HEK293 (cell line): ENCODE measurements at regions not wholly inside any gene's neighbourhood (a gene's known extent, or its start where the extent isn't known, plus 50 kb on each side); places are given as distances from the start of the nearest gene placed in this dataset.

Experiments used
- CTCF ChIA-PET: fragments of 350-600 bp; formaldehyde crosslinking; extraction: SDS; loops from one replicate; lab custom pipeline; 2021; ENCODE audit warnings: antibody characterized with exemption; lab: Yijun Ruan, JAX
- POLR2A ChIA-PET: fragments of 300-600 bp; formaldehyde crosslinking; extraction: SDS; loops from one replicate; lab custom pipeline; 2020; ENCODE audit warnings: antibody characterized with exemption, inconsistent platforms; lab: Yijun Ruan, JAX
- H3K27ac ChIP-seq: fragments of 200-500 bp; sonication (Bioruptor generic); 2 replicates; pipeline ENCODE4 v1.5.1; 2014; ENCODE audit warnings: low read depth, low read length, control low read depth, inconsistent platforms; ENCODE audit errors: extremely low read depth
- H3K36me3 ChIP-seq, 2 experiments: fragments of 200-500 bp in 1 of 2; sonication (Bioruptor generic) in 1 of 2; 1 replicate in 1 of 2; 2 replicates in 1 of 2; pipeline ENCODE4 v1.5.1; 2014 to 2017; ENCODE audit warnings: inconsistent platforms in 2 of 2, low read length in 2 of 2; ENCODE audit not compliant: control insufficient read depth in 2 of 2, insufficient read depth in 1 of 2
- H3K4me1 ChIP-seq: fragments of 200-500 bp; sonication (Bioruptor generic); 2 replicates; pipeline ENCODE4 v1.5.1; 2014; ENCODE audit warnings: mild to moderate bottlenecking, low read length, inconsistent platforms; ENCODE audit not compliant: control insufficient read depth, insufficient read depth
- H3K4me3 ChIP-seq: 2 replicates; pipeline ENCODE4 v1.5.1; 2011; ENCODE audit warnings: low read depth, mild to moderate bottlenecking, control low read depth, low read length, moderate library complexity
- H3K9me3 ChIP-seq: fragments of 200-500 bp; sonication (Bioruptor generic); 2 replicates; pipeline ENCODE4 v1.5.1; 2014; ENCODE audit warnings: low read depth, low read length, inconsistent platforms; ENCODE audit not compliant: control insufficient read depth, insufficient read depth
- AEBP2 ChIP-seq: fragments of 450-650 bp; formaldehyde crosslinking; IDR thresholded peaks from 2 replicates; pipeline ENCODE4 v1.5.1; 2016; ENCODE audit warnings: missing biosample characterization, missing genetic modification characterization, borderline replicate concordance
- BCL11A ChIP-seq: fragments of 450-650 bp; formaldehyde crosslinking; IDR thresholded peaks from 2 replicates; pipeline ENCODE4 v1.5.1; 2016; ENCODE audit warnings: low read depth, missing biosample characterization, missing genetic modification characterization
- CTCF ChIP-seq: fragments of 450-650 bp; formaldehyde crosslinking; IDR thresholded peaks from 2 replicates; pipeline ENCODE4 v1.5.1; 2016; ENCODE audit warnings: missing biosample characterization, missing genetic modification characterization
- GLIS1 ChIP-seq: fragments of 450-650 bp; formaldehyde crosslinking; IDR thresholded peaks from 2 replicates; pipeline ENCODE4 v1.5.1; 2016; ENCODE audit warnings: missing biosample characterization, missing genetic modification characterization
- ZFP3 ChIP-seq: fragments of 450-650 bp; formaldehyde crosslinking; IDR thresholded peaks from 2 replicates; pipeline ENCODE4 v1.5.1; 2016; ENCODE audit warnings: low read depth, missing biosample characterization, missing genetic modification characterization
- ZNF146 ChIP-seq: fragments of 450-650 bp; formaldehyde crosslinking; IDR thresholded peaks from 2 replicates; pipeline ENCODE4 v1.5.1; 2016; ENCODE audit warnings: missing biosample characterization, missing genetic modification characterization
- ZNF23 ChIP-seq: fragments of 450-650 bp; formaldehyde crosslinking; IDR thresholded peaks from 2 replicates; pipeline ENCODE4 v1.5.1; 2016; ENCODE audit warnings: missing biosample characterization, missing genetic modification characterization, borderline replicate concordance
- ZNF266 ChIP-seq: fragments of 450-650 bp; formaldehyde crosslinking; IDR thresholded peaks from 2 replicates; pipeline ENCODE4 v1.5.1; 2016; ENCODE audit warnings: missing biosample characterization, missing genetic modification characterization, low read depth
- ZNF280C ChIP-seq: fragments of 450-650 bp; formaldehyde crosslinking; IDR thresholded peaks from 2 replicates; pipeline ENCODE4 v1.5.1; 2016; ENCODE audit warnings: missing biosample characterization, missing genetic modification characterization
- ZNF350 ChIP-seq: fragments of 450-650 bp; formaldehyde crosslinking; IDR thresholded peaks from 2 replicates; pipeline ENCODE4 v1.5.0; 2017; ENCODE audit warnings: missing biosample characterization, mild to moderate bottlenecking, missing genetic modification characterization
- ZNF354C ChIP-seq: fragments of 450-650 bp; formaldehyde crosslinking; IDR thresholded peaks from 2 replicates; pipeline ENCODE4 v1.5.1; 2016; ENCODE audit warnings: missing biosample characterization, missing genetic modification characterization, low read depth, borderline replicate concordance
- ZNF488 ChIP-seq: fragments of 450-650 bp; formaldehyde crosslinking; IDR thresholded peaks from 2 replicates; pipeline ENCODE4 v1.5.1; 2016; ENCODE audit warnings: missing biosample characterization, missing genetic modification characterization
- ZNF501 ChIP-seq: fragments of 450-650 bp; formaldehyde crosslinking; IDR thresholded peaks from 2 replicates; pipeline ENCODE4 v1.5.1; 2016; ENCODE audit warnings: missing biosample characterization, missing genetic modification characterization
- ZNF521 ChIP-seq: fragments of 450-650 bp; formaldehyde crosslinking; IDR thresholded peaks from 2 replicates; pipeline ENCODE4 v1.5.1; 2017; ENCODE audit warnings: missing biosample characterization, mild to moderate bottlenecking, missing genetic modification characterization
- ZNF596 ChIP-seq: fragments of 450-650 bp; IDR thresholded peaks from 2 replicates; pipeline ENCODE4 v1.5.0; 2018; ENCODE audit warnings: missing biosample characterization, mild to moderate bottlenecking, missing genetic modification characterization, moderate library complexity
- ZNF791 ChIP-seq: fragments of 450-650 bp; formaldehyde crosslinking; IDR thresholded peaks from 2 replicates; pipeline ENCODE4 v1.5.1; 2016; ENCODE audit warnings: missing biosample characterization, missing genetic modification characterization
- ZSCAN4 ChIP-seq: fragments of 450-650 bp; formaldehyde crosslinking; IDR thresholded peaks from 2 replicates; pipeline ENCODE4 v1.5.1; 2017; ENCODE audit warnings: missing biosample characterization, missing genetic modification characterization

- no peak for TF ChIP-seq CTCF (tag by site-specific recombination)
- TF ChIP-seq BCL11A (tag by site-specific recombination) = no peak
Observed at GRCh38 chr15:53307952-53308624, 451.4 kb downstream of the WDR72 start (continued).

- no peak overlapping the region for H3K27ac ChIP-seq
- H3K9me3 ChIP-seq = no peaks in the 10 kb centered on the region
- H3K4me1 ChIP-seq = no peaks in the 10 kb centered on the region
- CTCF ChIA-PET = no interaction called here
- TF ChIP-seq GLIS1 (tag by site-specific recombination) = no peak
- TF ChIP-seq ZNF350 = no peak
- no peak for TF ChIP-seq ZNF596 (tag by site-specific recombination)
- no peak for TF ChIP-seq AEBP2 (tag by site-specific recombination)
- no peak for TF ChIP-seq ZNF354C (tag by site-specific recombination)
- no peak for TF ChIP-seq ZNF521
- no peak for TF ChIP-seq ZNF791
- no peak for TF ChIP-seq ZNF488 (tag by site-specific recombination)
- no peak for TF ChIP-seq ZNF146
- TF ChIP-seq ZFP3 (tag by site-specific recombination) = no peak
- no peak for TF ChIP-seq ZNF266 (tag by site-specific recombination)
- TF ChIP-seq ZSCAN4 (tag by site-specific recombination) = no peak
- no peak for TF ChIP-seq ZNF501 (tag by site-specific recombination)
- no peak for TF ChIP-seq ZNF23 (tag by site-specific recombination)
- TF ChIP-seq ZNF280C = no peak
- TF ChIP-seq, all 188 proteins: peak for 0
- POLR2A ChIA-PET = no interaction called here
- H3K36me3 ChIP-seq = no peaks in the 10 kb centered on the region
- no peak overlapping the region for H3K4me3 ChIP-seq
Observed at GRCh38 chr15:53305554-53305953, 453.9 kb downstream of the WDR72 start.
